PC-9 (cell line): ENCODE measurements at regions not wholly inside any gene's neighbourhood (a gene's known extent, or its start where the extent isn't known, plus 50 kb on each side); places are given as distances from the start of the nearest gene placed in this dataset.

Experiments
- BruUV-seq: library from RNA; stranded (reverse); fragments of 400-500 nt; replicated peaks from 2 replicates; lab custom pipeline; 2021; lab: Mats Ljungman, UMichigan
- CTCF ChIA-PET: fragments of 300-600 bp; sonication (Branson Sonifier 250); formaldehyde crosslinking; loops from one replicate; lab custom pipeline; 2022; ENCODE audit warnings: antibody characterized with exemption; lab: Charles Lee
- POLR2A ChIA-PET: fragments of 300-600 bp; sonication (Branson Sonifier 250); formaldehyde crosslinking; loops from one replicate; lab custom pipeline; 2022; ENCODE audit warnings: antibody characterized with exemption; ENCODE audit not compliant: unreplicated experiment; lab: Charles Lee
- DNase-seq, 2 experiments: peaks; one replicate each; pipeline versions ENCODE4 v3.0.0 to v3.0.0-alpha.2; 2015 to 2022; ENCODE audit warnings: mixed read lengths in 1 of 2
- H2AFZ ChIP-seq: fragments of 200-600 bp; sonication (generic); 2 replicates; pipeline ENCODE4 v1.8.1; 2017; ENCODE audit warnings: antibody characterized with exemption
- H3F3A ChIP-seq: fragments of 200-600 bp; sonication (generic); 2 replicates; pipeline ENCODE4 v1.8.1; 2017; ENCODE audit warnings: antibody characterized with exemption, mild to moderate bottlenecking, low read depth; ENCODE audit not compliant: insufficient read depth
- H3K27ac ChIP-seq: fragments of 200-600 bp; sonication (generic); 2 replicates; pipeline ENCODE4 v1.6.1; 2016; ENCODE audit warnings: mixed run types
- H3K27me3 ChIP-seq: fragments of 200-600 bp; sonication (generic); 2 replicates; pipeline ENCODE4 v1.6.1; 2016; ENCODE audit warnings: low read depth, mixed run types; ENCODE audit not compliant: insufficient read depth
- H3K36me3 ChIP-seq: fragments of 200-600 bp; sonication (generic); 2 replicates; pipeline ENCODE4 v1.6.1; 2016; ENCODE audit warnings: low read depth, mixed run types
- H3K4me1 ChIP-seq: fragments of 200-600 bp; sonication (generic); replicated peaks from 2 replicates; pipeline ENCODE4 v1.6.1; 2016; ENCODE audit warnings: mixed run types; ENCODE audit not compliant: insufficient read depth
- H3K4me2 ChIP-seq: fragments of 200-600 bp; sonication (generic); 2 replicates; pipeline ENCODE4 v1.6.1; 2017; ENCODE audit warnings: mixed run types
- H3K4me3 ChIP-seq: fragments of 200-600 bp; sonication (generic); 2 replicates; pipeline ENCODE4 v1.6.1; 2016; ENCODE audit warnings: mixed run types
- H3K79me2 ChIP-seq: fragments of 200-600 bp; sonication (generic); 2 replicates; pipeline ENCODE4 v1.6.1; 2017; ENCODE audit warnings: low read depth, mixed run types
- H3K9me2 ChIP-seq: fragments of 200-600 bp; sonication (generic); 2 replicates; pipeline ENCODE4 v1.8.1; 2017; ENCODE audit warnings: mild to moderate bottlenecking; ENCODE audit not compliant: insufficient read depth
- H3K9me3 ChIP-seq: fragments of 200-600 bp; sonication (generic); 2 replicates; pipeline ENCODE4 v1.8.1; 2016; ENCODE audit warnings: low read depth; ENCODE audit not compliant: insufficient read depth
- H4K20me1 ChIP-seq: fragments of 200-600 bp; sonication (generic); 2 replicates; pipeline ENCODE4 v1.8.1; 2017; ENCODE audit not compliant: insufficient read depth
- CTCF ChIP-seq: fragments of 200-600 bp; sonication (generic); conservative IDR thresholded peaks from 2 replicates; pipeline ENCODE4 v1.6.1; 2017; ENCODE audit warnings: mixed run types, antibody characterized with exemption, mild to moderate bottlenecking, moderate library complexity
- EZH2 ChIP-seq: fragments of 200-600 bp; sonication (generic); IDR thresholded peaks from 2 replicates; pipeline ENCODE4 v1.8.0; 2017; ENCODE audit warnings: antibody characterized with exemption, low read depth
- intact Hi-C: fragments of 100-400 bp; cut with micrococcal nuclease; formaldehyde crosslinking; loops from one replicate; pipeline ENCODE4 v1.10.0; 2022; ENCODE audit not compliant: unreplicated experiment

DNA sequence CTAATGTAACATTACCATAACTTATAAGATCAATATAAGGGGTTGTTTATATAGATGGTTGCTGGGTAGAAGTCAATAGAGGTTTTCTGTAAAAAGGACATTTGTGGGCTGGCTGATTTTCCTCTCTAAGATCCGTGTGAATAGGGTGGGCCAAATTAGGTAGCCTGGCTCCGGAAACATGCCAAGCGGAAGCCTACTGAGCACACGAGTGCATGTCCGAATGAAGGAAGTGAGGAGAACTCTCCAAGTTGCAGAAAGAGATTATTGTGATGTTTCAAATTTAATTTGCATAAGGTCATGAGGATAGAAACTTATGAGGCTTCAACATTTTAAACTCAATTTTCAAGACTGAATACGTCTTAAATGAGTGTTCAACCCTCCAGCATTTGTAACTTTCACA, 356.7 kb downstream of the SNAPC1 start:
- Histone ChIP-seq H3K79me2 (no peaks in the 10 kb centered on the region), H3K27ac (no peak overlapping the region), H3K9me2 (no peaks in the 10 kb centered on the region; the same call in 1 of the 2 replicates), H3F3A (no peaks in the 10 kb centered on the region), H3K4me2 (no peak overlapping the region), H3K9me3 (no peaks in the 10 kb centered on the region; the same call in 1 of the 2 replicates), H3K4me1 (no peaks in the 10 kb centered on the region), H4K20me1 (no peaks in the 10 kb centered on the region), H3K4me3 (no peak overlapping the region), H3K36me3 (no peaks in the 10 kb centered on the region), H2AFZ (no peak overlapping the region), H3K27me3 (no peaks in the 10 kb centered on the region)
- ChIA-PET CTCF (no interaction called here), POLR2A (no interaction called here)
- no peak for DNase-seq
- intact Hi-C loops, result no loop called here
- BruUV-seq, result no TSS peak
- no peak for TF ChIP-seq CTCF
- no peak for TF ChIP-seq EZH2

DNA sequence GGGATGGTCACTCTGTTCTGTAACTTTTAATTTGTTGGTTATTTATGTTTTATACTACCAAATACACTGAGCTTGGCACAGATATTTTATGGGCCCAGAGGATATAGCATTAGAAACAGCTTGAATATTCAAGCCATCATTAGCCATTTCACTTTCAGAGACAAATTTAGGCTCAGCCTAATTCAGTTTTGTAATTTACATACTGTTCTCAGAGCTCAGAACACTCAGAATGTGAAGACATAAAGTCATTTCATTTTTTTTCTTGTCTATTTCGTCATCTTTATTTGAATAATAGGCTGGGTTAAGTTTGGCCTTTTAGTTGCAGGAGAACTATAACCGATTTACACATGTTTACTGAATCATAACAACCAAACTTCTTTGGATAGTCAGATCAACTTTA, 361.7 kb downstream of the SNAPC1 start:
- Histone ChIP-seq H3K4me2 (no peak overlapping the region), H3F3A (no peaks in the 10 kb centered on the region), H3K4me1 (no peaks in the 10 kb centered on the region), H3K36me3 (no peaks in the 10 kb centered on the region), H2AFZ (no peak overlapping the region), H3K79me2 (no peaks in the 10 kb centered on the region), H3K4me3 (no peak overlapping the region), H4K20me1 (no peaks in the 10 kb centered on the region), H3K27ac (no peak overlapping the region), H3K9me2 (peaks cover 3% of the 10 kb centered on the region), H3K9me3 (no peaks in the 10 kb centered on the region; the same call in 1 of the 2 replicates), H3K27me3 (no peaks in the 10 kb centered on the region)
- DNase-seq, result no peak
- BruUV-seq, result no TSS peak
- TF ChIP-seq CTCF, result no peak
- no peak for TF ChIP-seq EZH2
- intact Hi-C loops, result loop anchor here (10.0 kb wide), 1 partner anchor 199 kb away; no protein-coding TSS in a partner anchor
- ChIA-PET CTCF (interaction anchor here (0.7 kb wide), 1 partner anchor 229 kb away, joined by 3 read pairs; no protein-coding TSS in a partner anchor), POLR2A (no interaction called here)

DNA sequence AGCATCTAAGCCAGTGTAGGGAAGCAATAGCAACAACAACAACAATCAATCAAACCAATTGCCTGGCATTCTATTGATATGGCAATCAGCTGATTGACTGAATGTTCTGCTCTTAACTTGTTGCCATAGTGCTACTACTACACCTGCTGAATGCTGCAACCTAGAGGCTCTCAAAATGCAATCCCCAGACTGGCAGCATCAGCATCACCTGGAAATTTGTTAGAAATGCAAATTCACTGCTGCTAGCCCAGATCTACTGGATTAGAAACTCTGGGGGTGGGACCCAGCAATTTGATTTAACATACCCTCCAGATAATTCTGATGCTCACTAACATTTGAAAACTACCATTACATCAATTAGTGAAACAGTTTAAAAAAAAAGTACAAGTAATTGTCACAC, 363.6 kb downstream of the SNAPC1 start:
- no peak for DNase-seq
- Histone ChIP-seq H3K27me3 (no peaks in the 10 kb centered on the region), H3K27ac (no peak overlapping the region), H3K4me2 (no peak overlapping the region), H3K36me3 (no peaks in the 10 kb centered on the region), H3K9me3 (no peaks in the 10 kb centered on the region; the same call in 1 of the 2 replicates), H3K4me3 (no peak overlapping the region), H2AFZ (no peak overlapping the region), H3K4me1 (no peaks in the 10 kb centered on the region), H3K9me2 (peaks cover 3% of the 10 kb centered on the region), H3K79me2 (no peaks in the 10 kb centered on the region), H4K20me1 (no peaks in the 10 kb centered on the region), H3F3A (no peaks in the 10 kb centered on the region)
- no TSS peak for BruUV-seq
- ChIA-PET CTCF (interaction anchor here (1.5 to 1.7 kb wide), 3 partner anchors 230 to 265 kb away, joined by 5 to 15 read pairs (median 8); no protein-coding TSS in a partner anchor), POLR2A (no interaction called here)
- TF ChIP-seq EZH2, result no peak
- TF ChIP-seq CTCF, result no peak
- intact Hi-C loops, result loop anchor here (2.0 to 10.0 kb wide), 3 partner anchors 201 to 1498 kb away; no protein-coding TSS in a partner anchor
